ENCODE measurements at regions not wholly inside any gene's neighbourhood (a gene's known extent, or its start where the extent isn't known, plus 50 kb on each side); places are given as distances from the start of the nearest gene placed in this dataset.

DNA sequence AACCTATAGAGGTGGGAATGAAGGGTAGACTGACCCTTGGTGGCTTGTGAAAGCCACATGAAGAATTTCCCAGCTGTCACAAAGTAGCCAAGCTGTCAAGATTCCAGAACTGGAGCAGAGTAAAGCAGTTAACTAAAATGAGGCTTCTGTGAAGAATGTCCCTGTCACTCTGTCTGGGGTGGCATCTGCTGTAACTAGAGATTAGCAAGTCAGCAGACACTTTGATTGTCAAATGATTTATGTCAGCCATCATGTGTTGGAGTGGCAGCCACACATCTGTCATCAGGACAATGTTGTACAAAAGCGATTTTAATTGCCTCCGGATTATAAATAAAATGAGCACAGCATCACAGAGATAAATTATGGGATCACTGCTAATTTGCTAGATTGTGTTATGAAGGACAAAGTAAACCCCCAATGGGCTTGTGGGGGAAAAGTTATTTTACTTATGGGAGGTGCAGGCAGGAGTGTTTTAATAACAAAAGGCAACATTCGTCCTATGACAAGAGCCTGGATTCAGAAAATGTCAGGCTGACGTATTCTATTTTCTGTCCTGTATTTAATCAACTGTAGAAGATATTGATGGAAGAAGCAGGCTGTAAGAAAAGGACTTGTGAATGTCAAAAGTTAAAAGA is 270.9 kb downstream of the FAM181B start:
- no peak for TF ChIP-seq EP300 (IDR thresholded peaks at IDR 0.05)
- TF ChIP-seq, protein P1, sequence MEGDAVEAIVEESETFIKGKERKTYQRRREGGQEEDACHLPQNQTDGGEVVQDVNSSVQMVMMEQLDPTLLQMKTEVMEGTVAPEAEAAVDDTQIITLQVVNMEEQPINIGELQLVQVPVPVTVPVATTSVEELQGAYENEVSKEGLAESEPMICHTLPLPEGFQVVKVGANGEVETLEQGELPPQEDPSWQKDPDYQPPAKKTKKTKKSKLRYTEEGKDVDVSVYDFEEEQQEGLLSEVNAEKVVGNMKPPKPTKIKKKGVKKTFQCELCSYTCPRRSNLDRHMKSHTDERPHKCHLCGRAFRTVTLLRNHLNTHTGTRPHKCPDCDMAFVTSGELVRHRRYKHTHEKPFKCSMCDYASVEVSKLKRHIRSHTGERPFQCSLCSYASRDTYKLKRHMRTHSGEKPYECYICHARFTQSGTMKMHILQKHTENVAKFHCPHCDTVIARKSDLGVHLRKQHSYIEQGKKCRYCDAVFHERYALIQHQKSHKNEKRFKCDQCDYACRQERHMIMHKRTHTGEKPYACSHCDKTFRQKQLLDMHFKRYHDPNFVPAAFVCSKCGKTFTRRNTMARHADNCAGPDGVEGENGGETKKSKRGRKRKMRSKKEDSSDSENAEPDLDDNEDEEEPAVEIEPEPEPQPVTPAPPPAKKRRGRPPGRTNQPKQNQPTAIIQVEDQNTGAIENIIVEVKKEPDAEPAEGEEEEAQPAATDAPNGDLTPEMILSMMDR (IDR thresholded peaks at IDR 0.05): no peak
